Mammary epithelial cell (primary cell): ENCODE measurements at regions not wholly inside any gene's neighbourhood (a gene's known extent, or its start where the extent isn't known, plus 50 kb on each side); places are given as distances from the start of the nearest gene placed in this dataset.

Experiments
- CTCF ChIP-seq, 2 donors: IDR thresholded peaks in 1 of 2; conservative IDR thresholded peaks in 1 of 2; 2 replicates each; pipeline ENCODE4 v1.5.1; 2011 to 2012; ENCODE audit warnings: inconsistent platforms in 2 of 2, low read length in 2 of 2, mild to moderate bottlenecking in 2 of 2, control low read depth in 1 of 2, low read depth in 1 of 2; ENCODE audit not compliant: insufficient read depth in 1 of 2; ENCODE audit errors: extremely low read depth in 1 of 2
- EZH2 ChIP-seq: IDR thresholded peaks from 2 replicates; pipeline ENCODE4 v1.6.1; 2012; ENCODE audit warnings: low read length, inconsistent platforms, borderline replicate concordance

DNA sequence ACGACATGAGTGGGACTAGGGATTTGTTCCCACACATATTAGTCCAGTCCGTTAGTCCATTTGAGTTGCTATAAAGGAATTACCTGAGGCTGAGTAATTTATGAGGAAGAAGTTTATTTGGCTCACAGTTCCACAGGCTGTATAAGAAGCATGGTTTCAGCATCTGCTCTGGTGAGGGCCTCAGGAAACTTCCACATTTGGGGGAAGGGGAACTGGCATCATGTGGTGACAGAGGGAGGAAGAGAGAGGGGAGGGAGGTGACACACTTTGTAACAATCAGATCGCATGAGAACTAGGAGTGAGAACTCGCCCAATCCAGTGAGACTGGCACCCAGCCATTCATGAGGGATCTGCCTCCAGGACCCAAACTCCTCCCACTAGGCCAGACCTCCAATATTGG, 769.9 kb upstream of the ROBO1 start:
- TF ChIP-seq EZH2 (no peak), CTCF (conservative IDR thresholded peaks at IDR 0.05 in 1 of 2, IDR thresholded peaks at IDR 0.05 in 1 of 2; ENCODE audit: extremely low read depth in 1 of 2, insufficient read depth in 1 of 2, low read depth in 1 of 2, low read length in 2 of 2) (no peak)
